ENCODE measurements at regions not wholly inside any gene's neighbourhood (a gene's known extent, or its start where the extent isn't known, plus 50 kb on each side); places are given as distances from the start of the nearest gene placed in this dataset.

DNA sequence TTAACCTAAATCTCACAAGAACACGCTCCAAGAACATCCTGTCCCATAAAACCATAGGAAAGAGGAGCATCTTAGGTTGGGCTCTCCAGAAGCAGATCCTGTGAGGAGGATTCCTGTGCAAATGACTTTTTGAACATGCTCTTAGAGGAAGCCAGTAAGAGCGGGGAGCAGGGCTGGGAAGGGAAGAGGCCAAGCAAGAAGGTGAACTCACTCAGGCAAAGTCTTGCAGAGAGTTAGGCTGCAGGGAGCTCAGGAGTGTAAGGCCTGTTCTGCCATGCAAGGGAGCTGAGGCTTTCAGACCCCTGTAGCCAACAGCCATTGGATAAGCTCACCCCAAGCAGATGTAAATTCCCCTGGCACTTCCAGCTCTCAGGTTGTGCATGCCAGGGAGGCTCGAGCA lies 63.6 kb upstream of the LY86 start:
- TF ChIP-seq POLR2AphosphoS5 (IDR thresholded peaks at IDR 0.05) (no peak), POLR2A (IDR thresholded peaks at IDR 0.05) (no peak), EP300 (IDR thresholded peaks at IDR 0.05) (no peak)
- TF ChIP-seq, protein P1, sequence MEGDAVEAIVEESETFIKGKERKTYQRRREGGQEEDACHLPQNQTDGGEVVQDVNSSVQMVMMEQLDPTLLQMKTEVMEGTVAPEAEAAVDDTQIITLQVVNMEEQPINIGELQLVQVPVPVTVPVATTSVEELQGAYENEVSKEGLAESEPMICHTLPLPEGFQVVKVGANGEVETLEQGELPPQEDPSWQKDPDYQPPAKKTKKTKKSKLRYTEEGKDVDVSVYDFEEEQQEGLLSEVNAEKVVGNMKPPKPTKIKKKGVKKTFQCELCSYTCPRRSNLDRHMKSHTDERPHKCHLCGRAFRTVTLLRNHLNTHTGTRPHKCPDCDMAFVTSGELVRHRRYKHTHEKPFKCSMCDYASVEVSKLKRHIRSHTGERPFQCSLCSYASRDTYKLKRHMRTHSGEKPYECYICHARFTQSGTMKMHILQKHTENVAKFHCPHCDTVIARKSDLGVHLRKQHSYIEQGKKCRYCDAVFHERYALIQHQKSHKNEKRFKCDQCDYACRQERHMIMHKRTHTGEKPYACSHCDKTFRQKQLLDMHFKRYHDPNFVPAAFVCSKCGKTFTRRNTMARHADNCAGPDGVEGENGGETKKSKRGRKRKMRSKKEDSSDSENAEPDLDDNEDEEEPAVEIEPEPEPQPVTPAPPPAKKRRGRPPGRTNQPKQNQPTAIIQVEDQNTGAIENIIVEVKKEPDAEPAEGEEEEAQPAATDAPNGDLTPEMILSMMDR (IDR thresholded peaks at IDR 0.05), result no peak
